ENCODE measurements at regions not wholly inside any gene's neighbourhood (a gene's known extent, or its start where the extent isn't known, plus 50 kb on each side); places are given as distances from the start of the nearest gene placed in this dataset.

DNA sequence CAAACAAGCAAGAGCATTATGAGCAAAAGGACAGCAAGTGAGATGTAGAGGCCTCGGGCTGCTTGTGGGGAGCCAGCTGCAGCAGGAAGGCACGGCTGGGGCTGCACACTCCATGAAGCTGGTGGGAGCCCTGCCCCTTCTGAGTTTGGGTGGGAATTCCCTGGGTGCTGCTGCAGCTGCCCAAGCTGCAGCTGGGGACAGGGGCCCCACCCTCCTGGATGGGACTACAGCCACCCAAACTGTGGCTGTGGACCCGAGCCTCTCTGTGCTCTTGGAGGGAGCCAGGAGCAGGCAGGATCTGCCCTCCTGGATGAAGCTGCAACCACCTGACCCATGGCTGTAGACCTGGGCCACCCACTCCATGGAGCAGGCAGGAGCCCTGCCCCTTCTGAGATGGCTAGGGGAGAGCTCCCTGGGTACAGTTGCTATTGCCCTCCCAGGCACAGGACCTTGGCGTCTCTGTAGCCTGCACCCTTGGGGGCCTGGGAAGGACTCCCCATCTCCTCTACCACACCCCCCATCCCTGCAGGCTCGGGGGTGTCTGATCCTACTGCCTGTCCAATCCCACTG, 159.1 kb downstream of the ERCC6L2 start:
- TF ChIP-seq CTCF (IDR thresholded peaks at IDR 0.05): no peak
- TF ChIP-seq POLR2A (IDR thresholded peaks at IDR 0.05; ENCODE audit: low read depth): no peak
- TF ChIP-seq POLR2AphosphoS5 (IDR thresholded peaks at IDR 0.05): no peak
- TF ChIP-seq EP300 (IDR thresholded peaks at IDR 0.05): no peak

Measured in esophagus muscularis mucosa (tissue), 4 donors.